ENCODE measurements at regions not wholly inside any gene's neighbourhood (a gene's known extent, or its start where the extent isn't known, plus 50 kb on each side); places are given as distances from the start of the nearest gene placed in this dataset.

DNA sequence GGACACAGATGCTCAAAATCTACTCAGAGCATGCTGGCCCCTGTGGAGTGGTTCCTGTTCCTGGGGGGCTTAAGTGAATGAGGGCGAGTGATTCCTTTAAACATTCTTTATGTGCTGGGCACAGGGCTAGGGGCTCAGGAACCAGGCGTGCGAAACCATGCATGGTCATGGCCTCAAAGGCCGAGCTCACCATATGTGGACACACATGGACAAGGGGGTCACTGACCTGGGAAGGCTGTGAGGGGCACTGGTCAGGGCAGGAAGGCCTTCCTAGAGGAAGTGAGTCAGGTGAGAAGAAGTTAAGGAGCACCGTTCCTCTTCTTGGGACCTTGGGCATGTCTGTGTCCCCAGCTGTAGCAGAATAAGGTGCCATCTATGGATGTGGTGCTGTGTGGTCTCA, 74.6 kb upstream of the BHLHE23 start:
- TF ChIP-seq CTCF (IDR thresholded peaks at IDR 0.05), result no peak
- TF ChIP-seq POLR2A (IDR thresholded peaks at IDR 0.05), result no peak
- TF ChIP-seq POLR2AphosphoS5 (IDR thresholded peaks at IDR 0.05), result no peak
